Upper lobe of right lung (tissue), 1 donor: ENCODE measurements at regions not wholly inside any gene's neighbourhood (a gene's known extent, or its start where the extent isn't known, plus 50 kb on each side); places are given as distances from the start of the nearest gene placed in this dataset.

Source experiments
- ATAC-seq: fragments of 200-7000 bp; cut with Tn5 transposase; one replicate; pipeline ENCODE4 v1.9.1; 2020; ENCODE audit warnings: mild to moderate bottlenecking, moderate library complexity
- DNase-seq: peaks from one replicate; pipeline ENCODE4 v3.0.0-alpha.2; 2020
- H3K27ac ChIP-seq: fragments of 200-600 bp; one replicate; pipeline ENCODE4 v1.8.0; 2022
- H3K27me3 ChIP-seq: fragments of 200-600 bp; one replicate; pipeline ENCODE4 v1.8.0; 2022; ENCODE audit warnings: mild to moderate bottlenecking
- H3K36me3 ChIP-seq: fragments of 200-600 bp; one replicate; pipeline ENCODE4 v1.8.0; 2022
- H3K4me1 ChIP-seq: fragments of 200-600 bp; one replicate; pipeline ENCODE4 v1.8.0; 2022
- H3K4me3 ChIP-seq: fragments of 200-600 bp; one replicate; pipeline ENCODE4 v1.8.0; 2022; ENCODE audit warnings: mild to moderate bottlenecking
- H3K9me3 ChIP-seq: fragments of 200-600 bp; one replicate; pipeline ENCODE4 v1.8.0; 2022
- CTCF ChIP-seq: fragments of 200-600 bp; IDR thresholded peaks from one replicate; pipeline ENCODE4 v1.8.0; 2022; ENCODE audit warnings: antibody characterized with exemption
- intact Hi-C: fragments of 100-400 bp; cut with DNase I; formaldehyde crosslinking; loops from one replicate; pipeline ENCODE4 v1.11.0; 2022
- donor health status: DM: no; HTN: yes; CAD: no; lungs with severe emphysema.

GRCh38 chr15:99857836-99858235, 124.6 kb upstream of the LYSMD4 start:
- Histone ChIP-seq H3K9me3 (no peaks in the 10 kb centered on the region), H3K36me3 (no peaks in the 10 kb centered on the region), H3K4me3 (no peak overlapping the region), H3K27me3 (no peaks in the 10 kb centered on the region), H3K4me1 (no peaks in the 10 kb centered on the region), H3K27ac (no peak overlapping the region)
- intact Hi-C loops: no loop called here
- no peak for TF ChIP-seq CTCF
- DNase-seq (no peak), ATAC-seq (peak; percentile 72)

GRCh38 chr15:99850517-99850916, 117.3 kb upstream of the LYSMD4 start:
- Histone ChIP-seq H3K27me3 (no peaks in the 10 kb centered on the region), H3K27ac (no peak overlapping the region), H3K36me3 (no peaks in the 10 kb centered on the region), H3K4me1 (no peaks in the 10 kb centered on the region), H3K4me3 (no peak overlapping the region), H3K9me3 (no peaks in the 10 kb centered on the region)
- DNase-seq: no peak
- no peak for TF ChIP-seq CTCF
- intact Hi-C loops: no loop called here
- no peak for ATAC-seq

- TF ChIP-seq CTCF: no peak
- ATAC-seq (no peak), DNase-seq (no peak)
- Histone ChIP-seq H3K27ac (no peak overlapping the region), H3K36me3 (no peaks in the 10 kb centered on the region), H3K4me1 (no peaks in the 10 kb centered on the region), H3K4me3 (no peak overlapping the region), H3K9me3 (no peaks in the 10 kb centered on the region), H3K27me3 (no peaks in the 10 kb centered on the region)
- intact Hi-C loops: no loop called here
These were observed 111.8 kb upstream of the LYSMD4 start for GRCh38 chr15:99845009-99845408.

GRCh38 chr15:99844150-99844549, 110.9 kb upstream of the LYSMD4 start:
- no peaks in the 10 kb centered on the region for H3K27me3 ChIP-seq
- DNase-seq (no peak), ATAC-seq (no peak)
- intact Hi-C loops: no loop called here
- no peaks in the 10 kb centered on the region for H3K9me3 ChIP-seq
- no peaks in the 10 kb centered on the region for H3K36me3 ChIP-seq
- no peak overlapping the region for H3K27ac ChIP-seq
- H3K4me3 ChIP-seq: no peak overlapping the region
- TF ChIP-seq CTCF: no peak
- no peaks in the 10 kb centered on the region for H3K4me1 ChIP-seq

GRCh38 chr15:99842071-99842470, 108.8 kb upstream of the LYSMD4 start:
- no peaks in the 10 kb centered on the region for H3K4me1 ChIP-seq
- no peak for ATAC-seq
- intact Hi-C loops: no loop called here
- H3K27ac ChIP-seq: no peak overlapping the region
- no peak for TF ChIP-seq CTCF
- DNase-seq: no peak
- no peaks in the 10 kb centered on the region for H3K36me3 ChIP-seq
- H3K27me3 ChIP-seq: no peaks in the 10 kb centered on the region
- no peaks in the 10 kb centered on the region for H3K9me3 ChIP-seq
- H3K4me3 ChIP-seq: no peak overlapping the region

GRCh38 chr15:99826157-99826780, 93.0 kb upstream of the LYSMD4 start:
- ATAC-seq: no peak

More at GRCh38 chr15:99826157-99826780, 93.0 kb upstream of the LYSMD4 start:
- H3K4me1 ChIP-seq: no peaks in the 10 kb centered on the region
- H3K36me3 ChIP-seq: no peaks in the 10 kb centered on the region
- no peak overlapping the region for H3K4me3 ChIP-seq
- H3K27ac ChIP-seq: no peak overlapping the region
- H3K9me3 ChIP-seq: no peaks in the 10 kb centered on the region
- DNase-seq: no peak
- TF ChIP-seq CTCF: no peak
- no peaks in the 10 kb centered on the region for H3K27me3 ChIP-seq
- intact Hi-C loops: no loop called here
